Stimulated activated CD8-positive, alpha-beta memory T cell treated with anti-CD3 and anti-CD28 coated beads, Interleukin-7, amount 100 ng/mL, for 24 hours (primary cell): ENCODE measurements at regions not wholly inside any gene's neighbourhood (a gene's known extent, or its start where the extent isn't known, plus 50 kb on each side); places are given as distances from the start of the nearest gene placed in this dataset.
"Not testable (repeated sequence)": the region's sequence is repeated elsewhere in the genome, so short reads cannot be mapped to it uniquely, and the experiment has no call there.

Source experiments
- DNase-seq: peaks from one replicate; pipeline ENCODE4 v3.0.0-alpha.2; 2020; ENCODE audit warnings: low read depth

- DNase-seq: no peak
Measured at GRCh38 chrX:9383655-9384054, 81.2 kb upstream of the TBL1X start.

DNA sequence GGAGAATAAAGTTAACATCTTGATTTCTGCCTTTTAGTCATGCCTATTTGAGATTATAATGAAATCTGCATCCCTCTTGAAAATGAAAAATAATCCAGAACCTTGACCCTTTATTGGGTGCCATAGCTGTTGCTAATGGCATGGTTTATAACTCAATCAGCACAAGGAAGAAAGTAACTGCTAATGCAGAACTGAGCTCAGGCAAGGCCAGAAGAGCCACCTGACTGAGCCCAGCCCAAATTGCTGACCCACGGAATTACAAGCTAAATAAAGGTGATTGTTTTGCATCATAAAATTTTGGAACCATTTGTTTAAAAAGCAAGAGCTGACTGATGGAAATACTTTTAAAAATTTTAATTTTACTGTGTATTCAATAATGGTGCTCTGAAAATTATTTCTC lies 76.4 kb upstream of the TBL1X start:
- DNase-seq: no peak

- no peak for DNase-seq
Measured at GRCh38 chrX:9390121-9390520, 74.7 kb upstream of the TBL1X start.

DNA sequence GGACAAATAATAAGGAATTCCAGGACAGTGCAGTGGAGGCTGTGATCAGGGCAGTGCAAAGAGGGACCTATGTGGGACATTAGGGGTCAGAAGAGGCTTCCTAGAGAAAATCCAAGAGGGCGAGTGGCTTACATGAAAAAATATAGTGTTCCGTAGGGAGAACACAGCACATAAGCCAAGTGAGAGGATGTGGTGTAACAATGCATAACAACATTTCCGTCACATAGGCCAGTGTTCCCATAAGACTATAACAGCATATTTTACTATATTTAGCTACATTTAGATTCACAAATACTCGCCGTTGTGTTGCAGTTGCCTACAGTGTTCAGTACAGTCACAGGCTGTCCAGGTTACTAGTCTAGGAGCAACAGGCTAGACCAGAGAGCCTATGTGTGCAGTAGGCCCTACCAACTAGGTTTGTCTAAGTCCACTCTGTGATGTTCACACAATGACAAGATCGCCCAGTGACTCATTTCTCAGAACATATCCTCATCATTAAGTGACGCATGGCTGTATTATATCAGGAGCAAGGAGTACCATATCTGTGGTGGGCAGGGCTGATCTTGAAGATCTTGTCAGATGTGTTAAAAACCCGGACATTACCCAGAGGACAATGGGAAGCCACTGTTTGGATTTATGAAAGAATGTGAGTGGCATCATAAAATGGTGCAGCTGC lies 74.0 kb upstream of the TBL1X start:
- no peak for DNase-seq

- no peak for DNase-seq
Measured at GRCh38 chrX:9392445-9392844, 72.4 kb upstream of the TBL1X start.

GRCh38 chrX:9393571-9393970 lies 71.3 kb upstream of the TBL1X start:
- DNase-seq: no peak

DNA sequence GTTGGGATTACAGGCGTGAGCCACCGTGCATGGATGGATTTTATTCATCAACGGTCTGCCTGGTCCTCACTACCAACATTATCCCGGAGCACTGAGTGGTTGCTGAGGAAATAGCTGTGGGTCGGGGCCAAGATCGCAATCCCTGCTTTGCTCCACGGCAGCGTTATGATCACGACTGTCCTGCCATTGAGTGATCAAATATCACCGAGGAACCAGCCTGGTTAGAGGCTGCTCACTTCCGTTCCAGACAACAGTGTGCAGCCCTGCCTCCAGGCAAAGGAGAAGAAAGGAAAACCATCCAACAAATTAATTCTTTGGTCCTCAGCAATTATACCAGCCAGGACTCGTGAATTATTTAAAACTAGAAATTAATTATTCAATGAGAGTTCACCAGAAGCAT lies 70.6 kb upstream of the TBL1X start:
- no peak for DNase-seq

- no peak for DNase-seq
Measured at GRCh38 chrX:9396930-9397329, 67.9 kb upstream of the TBL1X start.

- DNase-seq: no peak
Measured at GRCh38 chrX:9401051-9401450, 63.8 kb upstream of the TBL1X start.

DNA sequence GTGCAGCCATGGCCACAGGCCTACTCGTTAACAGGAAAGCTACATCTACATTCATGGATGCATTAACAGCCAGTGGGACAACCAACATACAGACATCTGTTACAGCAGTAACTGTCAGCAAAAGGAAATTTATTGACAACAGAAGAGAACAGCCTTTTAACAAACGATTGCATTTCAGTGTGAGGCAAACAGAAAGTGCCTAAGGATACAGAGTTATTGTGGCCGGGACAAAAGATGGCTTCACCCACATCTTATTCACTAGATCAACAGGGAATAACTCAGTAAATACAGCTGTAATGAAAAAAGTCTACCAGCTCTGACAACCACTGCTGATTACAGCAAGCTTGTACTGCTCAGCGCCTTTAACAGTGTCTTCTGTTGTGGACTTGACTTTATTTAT lies 61.5 kb upstream of the TBL1X start:
- no peak for DNase-seq

- DNase-seq: not testable (repeated sequence)
Measured at GRCh38 chrX:9405635-9406034, 59.2 kb upstream of the TBL1X start.

- DNase-seq: not testable (repeated sequence)
Measured at GRCh38 chrX:9410889-9411288, 54.0 kb upstream of the TBL1X start.

GRCh38 chrX:9411682-9412081 lies 53.2 kb upstream of the TBL1X start:
- not testable (repeated sequence) for DNase-seq

DNA sequence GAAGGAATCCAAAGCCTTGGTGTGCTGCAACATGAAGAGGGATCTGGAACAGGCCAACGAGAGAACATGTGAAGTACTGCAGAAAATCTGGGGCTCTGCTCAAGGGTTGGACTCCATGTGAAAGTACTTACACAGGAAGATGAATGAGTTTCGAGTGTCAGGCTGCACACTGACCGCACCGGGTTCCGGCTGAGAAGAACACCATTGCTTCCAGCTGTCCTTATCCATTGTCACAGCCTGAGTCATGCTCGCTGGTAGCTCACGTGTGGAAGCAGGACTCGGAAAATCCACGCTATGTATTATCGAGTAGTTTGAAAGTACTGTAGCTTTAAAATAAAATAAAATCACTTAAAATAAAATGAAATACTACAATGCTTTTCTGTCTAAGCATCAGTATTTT lies 50.4 kb upstream of the TBL1X start:
- DNase-seq: no peak
